ENCODE measurements at regions not wholly inside any gene's neighbourhood (a gene's known extent, or its start where the extent isn't known, plus 50 kb on each side); places are given as distances from the start of the nearest gene placed in this dataset.

DNA sequence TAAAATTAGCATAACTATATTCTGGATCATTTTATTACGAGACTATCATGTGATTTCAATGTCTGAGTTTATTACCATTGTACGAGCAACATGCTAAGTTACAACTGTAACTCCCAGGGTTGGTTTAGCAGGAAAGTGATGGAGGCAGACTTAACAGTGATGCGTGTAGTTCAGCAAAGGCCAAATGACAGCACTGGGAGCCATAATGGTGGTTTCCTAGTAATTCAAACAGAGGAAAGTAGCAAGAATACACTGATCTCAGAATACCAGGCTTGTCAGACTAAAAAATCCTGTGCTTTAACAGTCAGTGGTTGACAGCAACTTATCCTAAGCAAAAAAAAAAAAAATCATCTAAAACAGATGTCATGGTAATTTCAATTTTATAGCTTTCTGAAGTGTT lies 229.6 kb downstream of the KLF12 start:
- no peak overlapping the region for H3K4me3 ChIP-seq (replicated peaks; ENCODE audit: low read depth, low read length)
- DNase-seq (ENCODE audit: extremely low read depth, low read depth): no peak
- TF ChIP-seq, protein P1, sequence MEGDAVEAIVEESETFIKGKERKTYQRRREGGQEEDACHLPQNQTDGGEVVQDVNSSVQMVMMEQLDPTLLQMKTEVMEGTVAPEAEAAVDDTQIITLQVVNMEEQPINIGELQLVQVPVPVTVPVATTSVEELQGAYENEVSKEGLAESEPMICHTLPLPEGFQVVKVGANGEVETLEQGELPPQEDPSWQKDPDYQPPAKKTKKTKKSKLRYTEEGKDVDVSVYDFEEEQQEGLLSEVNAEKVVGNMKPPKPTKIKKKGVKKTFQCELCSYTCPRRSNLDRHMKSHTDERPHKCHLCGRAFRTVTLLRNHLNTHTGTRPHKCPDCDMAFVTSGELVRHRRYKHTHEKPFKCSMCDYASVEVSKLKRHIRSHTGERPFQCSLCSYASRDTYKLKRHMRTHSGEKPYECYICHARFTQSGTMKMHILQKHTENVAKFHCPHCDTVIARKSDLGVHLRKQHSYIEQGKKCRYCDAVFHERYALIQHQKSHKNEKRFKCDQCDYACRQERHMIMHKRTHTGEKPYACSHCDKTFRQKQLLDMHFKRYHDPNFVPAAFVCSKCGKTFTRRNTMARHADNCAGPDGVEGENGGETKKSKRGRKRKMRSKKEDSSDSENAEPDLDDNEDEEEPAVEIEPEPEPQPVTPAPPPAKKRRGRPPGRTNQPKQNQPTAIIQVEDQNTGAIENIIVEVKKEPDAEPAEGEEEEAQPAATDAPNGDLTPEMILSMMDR (IDR thresholded peaks at IDR 0.05; ENCODE audit: low read depth, low read length, missing control alignments): no peak

DNA sequence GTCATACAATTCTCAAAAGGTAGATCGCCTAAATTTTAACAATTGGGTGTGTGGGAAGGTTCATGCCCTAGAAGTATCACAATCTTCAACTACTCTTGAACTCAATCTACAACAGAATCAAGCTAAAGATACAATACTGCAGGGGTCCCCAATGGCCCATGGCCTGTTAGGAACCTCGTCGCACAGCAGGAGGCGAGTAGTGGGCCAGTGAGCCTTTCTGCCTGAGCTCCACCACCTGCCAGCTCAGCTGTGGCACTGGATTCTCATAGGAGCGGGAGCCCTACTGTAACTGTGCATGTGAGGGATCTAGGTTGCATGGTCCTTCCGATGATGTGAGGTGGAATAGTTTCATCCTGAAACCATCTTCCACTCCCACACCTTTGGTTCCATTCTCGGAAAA lies 230.6 kb downstream of the KLF12 start:
- no peak overlapping the region for H3K4me3 ChIP-seq (replicated peaks; ENCODE audit: low read depth, low read length)
- TF ChIP-seq, protein P1 (IDR thresholded peaks at IDR 0.05; ENCODE audit: low read depth, low read length, missing control alignments): no peak
- DNase-seq (ENCODE audit: extremely low read depth, low read depth): no peak

DNA sequence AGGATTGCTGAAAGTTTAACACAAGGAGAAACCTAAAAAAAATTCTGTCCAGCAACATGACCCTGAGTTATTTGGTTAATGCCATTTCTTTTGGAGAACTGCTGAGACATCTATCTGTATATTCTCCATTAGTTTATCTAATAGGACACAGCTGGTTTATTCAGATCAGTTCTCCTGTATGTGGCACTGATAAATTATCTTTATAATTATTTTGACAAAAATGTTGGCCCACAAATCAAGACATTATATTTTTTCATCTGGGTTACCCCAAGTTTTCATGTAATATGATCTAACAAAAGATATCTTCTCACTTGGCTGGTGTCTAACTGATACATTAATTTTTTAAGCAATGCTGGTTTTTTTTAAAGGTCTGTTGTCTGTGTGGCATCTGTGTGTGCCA lies 231.4 kb downstream of the KLF12 start:
- DNase-seq (ENCODE audit: extremely low read depth, low read depth): no peak

DNA sequence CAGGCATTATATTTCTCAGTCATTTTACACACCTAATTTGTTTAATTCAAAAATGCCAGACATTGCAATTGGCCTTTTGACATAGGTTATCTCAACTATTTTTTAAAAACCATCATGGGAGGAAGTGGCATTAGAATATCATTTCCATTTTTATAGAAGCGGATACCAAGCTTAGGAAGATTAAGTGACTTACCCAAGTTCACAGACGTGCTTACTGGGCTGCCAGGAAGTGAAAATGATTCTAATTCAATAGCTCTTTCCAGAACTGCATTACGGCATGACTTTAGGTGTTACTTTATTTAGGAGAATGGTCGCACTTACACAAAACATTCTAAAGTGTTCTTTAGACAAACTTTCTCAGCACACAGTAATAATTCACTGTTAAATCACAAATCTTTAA lies 231.9 kb downstream of the KLF12 start:
- TF ChIP-seq, protein P1 (IDR thresholded peaks at IDR 0.05; ENCODE audit: low read depth, low read length, missing control alignments): no peak
- no peak for DNase-seq (ENCODE audit: extremely low read depth, low read depth)
- H3K4me3 ChIP-seq (replicated peaks; ENCODE audit: low read depth, low read length): no peak overlapping the region

More for the DNA sequence above, 231.4 kb downstream of the KLF12 start:
- TF ChIP-seq, protein P1 (IDR thresholded peaks at IDR 0.05; ENCODE audit: low read depth, low read length, missing control alignments): no peak
- no peak overlapping the region for H3K4me3 ChIP-seq (replicated peaks; ENCODE audit: low read depth, low read length)

DNA sequence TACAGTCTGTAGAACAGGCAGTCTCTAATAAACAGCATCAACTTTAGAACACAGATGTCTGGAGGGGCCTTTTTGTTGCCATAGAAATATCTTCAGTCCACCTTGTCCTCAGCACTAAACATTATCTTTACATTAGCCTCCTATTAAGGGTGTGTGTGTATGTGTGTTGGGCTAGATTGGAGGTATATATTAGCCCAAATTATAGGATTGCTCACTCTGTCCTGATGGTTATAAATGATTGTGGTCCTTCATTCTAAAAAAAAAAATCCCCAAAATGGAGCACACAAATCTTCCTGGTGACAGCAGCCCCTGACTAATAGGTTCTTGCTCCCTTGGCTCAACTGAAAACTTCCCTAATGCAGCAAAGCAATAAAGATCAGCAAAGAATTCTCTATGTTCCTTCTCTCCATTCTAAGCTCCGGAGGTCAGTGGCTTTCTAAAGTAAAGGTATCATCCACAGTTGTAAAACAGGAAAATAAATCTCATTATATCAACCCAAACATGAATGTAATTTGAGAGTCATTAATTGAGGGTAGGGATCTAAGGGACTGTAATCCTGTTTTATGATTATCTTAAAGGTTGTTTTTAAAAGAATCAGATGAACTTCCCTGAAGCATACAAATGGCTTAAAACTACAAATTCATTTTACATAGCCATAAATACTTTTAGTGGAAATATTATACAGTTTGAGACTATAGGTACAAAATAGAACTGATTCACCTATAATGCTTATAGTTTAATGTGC lies 232.7 kb downstream of the KLF12 start:
- TF ChIP-seq, protein P1 (IDR thresholded peaks at IDR 0.05; ENCODE audit: low read depth, low read length, missing control alignments): no peak
- no peak for DNase-seq (ENCODE audit: extremely low read depth, low read depth)
- H3K4me3 ChIP-seq (replicated peaks; ENCODE audit: low read depth, low read length): no peak overlapping the region

DNA sequence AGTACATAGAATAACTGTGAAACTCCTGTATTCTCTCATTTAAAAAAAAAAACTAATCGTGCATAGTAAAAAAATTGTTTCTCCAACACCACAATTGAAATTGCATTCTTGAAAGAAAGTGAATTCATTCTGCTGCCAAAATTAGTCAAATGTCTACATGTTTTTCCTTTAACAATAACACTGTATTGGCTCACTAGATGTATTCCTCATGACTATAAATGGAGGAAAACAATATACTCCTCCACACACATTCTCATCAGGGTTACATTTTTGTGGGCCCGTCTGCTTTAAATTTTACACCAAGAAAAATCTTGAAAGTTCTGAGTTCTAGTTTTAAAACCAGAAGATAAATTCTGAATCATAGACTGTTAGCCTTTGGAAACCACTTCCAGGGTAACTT lies 233.6 kb downstream of the KLF12 start:
- TF ChIP-seq, protein P1 (IDR thresholded peaks at IDR 0.05; ENCODE audit: low read depth, low read length, missing control alignments): no peak
- no peak for DNase-seq (ENCODE audit: extremely low read depth, low read depth)
- no peak overlapping the region for H3K4me3 ChIP-seq (replicated peaks; ENCODE audit: low read depth, low read length)

DNA sequence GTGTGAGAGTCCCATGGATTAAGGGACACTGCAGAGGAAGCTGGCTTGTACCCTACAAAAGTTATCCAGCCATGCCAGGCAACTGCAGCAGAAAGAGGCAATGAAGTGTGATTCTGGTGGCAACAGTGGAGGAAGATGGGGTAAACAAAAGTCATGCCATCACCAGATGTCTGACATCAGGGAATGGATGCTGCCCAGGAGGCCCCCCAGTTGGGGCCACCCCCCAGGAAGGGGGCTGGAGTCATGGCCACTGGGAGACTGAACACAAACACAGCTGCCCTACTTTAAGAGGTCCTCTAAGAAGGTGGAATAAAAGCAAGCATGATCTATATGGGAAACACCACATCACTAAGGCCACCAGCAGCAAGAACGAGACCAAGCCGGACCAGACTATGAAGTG lies 235.3 kb downstream of the KLF12 start:
- H3K4me3 ChIP-seq (replicated peaks; ENCODE audit: low read depth, low read length): no peak overlapping the region
- DNase-seq (ENCODE audit: extremely low read depth, low read depth): no peak
- TF ChIP-seq, protein P1 (IDR thresholded peaks at IDR 0.05; ENCODE audit: low read depth, low read length, missing control alignments): no peak

All from HFF-Myc (cell line).